ENCODE measurements at regions not wholly inside any gene's neighbourhood (a gene's known extent, or its start where the extent isn't known, plus 50 kb on each side); places are given as distances from the start of the nearest gene placed in this dataset.

- TF ChIP-seq CTCF (IDR thresholded peaks at IDR 0.05; ENCODE audit: low read depth, low read length, poor library complexity, severe bottlenecking) (no peak), EZH2phosphoT487 (IDR thresholded peaks at IDR 0.05; ENCODE audit: borderline replicate concordance, low read length) (no peak)
Observed at GRCh38 chr6:21722510-21722909, 129.0 kb downstream of the SOX4 start.

All from DOHH2 (cell line).